CD4-positive, alpha-beta T cell treated with Interleukin-6 at 100 ng/mL for 8 hours (primary cell): ENCODE measurements at regions not wholly inside any gene's neighbourhood (a gene's known extent, or its start where the extent isn't known, plus 50 kb on each side); places are given as distances from the start of the nearest gene placed in this dataset.

Experiments used
- DNase-seq: peaks from one replicate; pipeline ENCODE4 v3.0.0-alpha.2; 2020; ENCODE audit warnings: mixed read lengths, low spot score

GRCh38 chr15:66832664-66833063, 130.6 kb downstream of the SMAD6 start:
- DNase-seq: no peak

- DNase-seq: no peak
Observed at GRCh38 chr15:66833371-66833770, 131.3 kb downstream of the SMAD6 start.

GRCh38 chr15:66833803-66834202, 131.8 kb downstream of the SMAD6 start:
- DNase-seq: no peak

DNA sequence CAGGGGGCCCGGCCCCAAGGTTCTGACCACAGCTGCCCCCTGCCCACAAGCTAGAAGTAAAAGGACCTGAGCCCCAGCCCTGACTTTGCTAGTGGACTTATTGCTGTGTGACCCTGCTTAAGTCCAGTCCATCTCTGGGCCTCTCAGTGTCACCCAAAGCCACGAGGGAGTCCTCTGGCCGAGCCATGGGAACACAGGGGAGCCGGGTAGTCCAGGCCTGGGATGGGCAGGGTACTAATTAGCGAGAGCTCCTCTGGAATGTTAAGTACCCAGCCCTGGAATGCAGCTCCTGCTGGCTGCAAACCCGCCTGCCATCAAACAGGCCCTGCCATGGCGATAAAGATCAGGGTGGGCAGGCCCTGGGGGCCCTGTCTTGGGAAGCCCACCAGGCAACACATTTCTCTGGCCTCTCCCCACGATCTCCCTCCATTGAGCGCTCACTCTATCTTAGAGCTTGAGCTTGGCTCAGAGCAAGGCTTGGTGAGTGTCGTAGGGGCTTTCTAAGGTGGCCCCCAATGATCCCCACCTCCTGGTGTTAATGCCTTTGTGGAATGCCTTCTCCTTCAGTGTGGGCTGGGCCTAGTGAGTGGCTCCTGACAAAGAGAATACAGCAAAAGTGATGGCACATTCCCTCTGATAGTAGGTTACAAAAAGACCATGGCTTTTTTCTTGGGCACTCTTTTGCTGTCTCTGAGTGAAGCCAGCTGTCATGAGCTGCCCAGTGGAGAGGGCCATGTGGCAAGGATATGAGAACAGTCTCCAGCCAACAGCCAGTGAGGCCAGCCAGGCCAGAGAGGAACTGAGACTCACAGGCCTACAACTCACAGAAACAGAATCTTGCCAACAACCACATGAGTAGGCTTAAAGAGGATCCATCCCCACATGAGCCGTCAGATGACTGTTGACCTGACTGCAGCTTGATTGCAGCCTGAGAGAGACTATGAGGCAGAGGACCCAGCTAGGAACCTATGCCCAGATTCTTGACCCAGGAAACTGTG, 133.1 kb downstream of the SMAD6 start:
- DNase-seq: no peak

- no peak for DNase-seq
Observed at GRCh38 chr15:66836231-66837030, 134.4 kb downstream of the SMAD6 start.

DNA sequence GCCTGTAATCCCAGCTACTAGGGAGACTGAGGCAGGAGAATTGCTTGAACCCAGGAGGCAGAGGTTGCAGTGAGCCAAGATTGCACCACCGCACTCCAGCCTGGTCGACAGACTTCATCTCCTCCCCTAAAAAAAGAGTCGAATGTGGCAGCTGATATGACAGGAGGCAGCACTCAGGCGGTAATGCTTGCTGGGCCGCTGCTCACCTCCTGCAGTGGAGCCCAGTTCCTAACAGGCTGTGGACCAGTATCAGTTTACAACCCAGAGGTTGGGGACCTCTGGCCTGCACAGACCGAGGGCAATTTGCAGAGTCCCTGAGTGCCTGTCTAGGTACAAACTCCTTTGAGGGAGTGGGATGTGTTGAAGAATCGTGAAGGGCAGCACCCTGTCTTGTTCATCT, 136.2 kb downstream of the SMAD6 start:
- DNase-seq: no peak

DNA sequence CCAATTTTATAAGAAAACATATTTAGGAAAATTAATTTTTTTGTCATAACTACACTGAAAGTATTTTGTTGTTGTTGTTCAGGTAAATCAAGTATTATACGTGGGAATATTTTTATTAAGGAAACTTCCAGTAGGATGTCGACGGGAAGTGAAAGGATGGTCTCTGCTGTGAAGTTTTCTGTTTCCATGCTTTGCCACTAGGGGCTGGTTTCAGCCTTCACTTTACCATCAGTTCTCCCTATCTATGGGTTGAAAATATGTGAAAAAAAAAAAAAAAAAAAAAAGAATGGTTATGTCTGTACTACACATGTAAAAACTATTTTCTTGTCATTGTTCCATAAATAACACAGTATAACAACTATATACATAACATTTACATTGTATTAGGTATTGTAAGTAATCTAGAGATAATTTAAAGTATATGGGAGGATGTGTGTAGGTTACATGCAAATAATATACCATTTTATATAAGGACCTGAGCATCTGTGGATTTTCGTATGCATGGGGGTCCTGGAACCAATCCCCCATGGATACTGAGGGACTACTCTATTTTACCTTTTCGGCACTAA, 136.7 kb downstream of the SMAD6 start:
- no peak for DNase-seq

- DNase-seq: no peak
Observed at GRCh38 chr15:66839506-66840112, 137.6 kb downstream of the SMAD6 start.

GRCh38 chr15:66840615-66841390, 138.8 kb downstream of the SMAD6 start:
- DNase-seq: no peak

GRCh38 chr15:66841953-66842681, 140.1 kb downstream of the SMAD6 start:
- no peak for DNase-seq

GRCh38 chr15:66842710-66843441, 140.8 kb downstream of the SMAD6 start:
- no peak for DNase-seq

GRCh38 chr15:66843581-66843980, 141.5 kb downstream of the SMAD6 start:
- DNase-seq: no peak

DNA sequence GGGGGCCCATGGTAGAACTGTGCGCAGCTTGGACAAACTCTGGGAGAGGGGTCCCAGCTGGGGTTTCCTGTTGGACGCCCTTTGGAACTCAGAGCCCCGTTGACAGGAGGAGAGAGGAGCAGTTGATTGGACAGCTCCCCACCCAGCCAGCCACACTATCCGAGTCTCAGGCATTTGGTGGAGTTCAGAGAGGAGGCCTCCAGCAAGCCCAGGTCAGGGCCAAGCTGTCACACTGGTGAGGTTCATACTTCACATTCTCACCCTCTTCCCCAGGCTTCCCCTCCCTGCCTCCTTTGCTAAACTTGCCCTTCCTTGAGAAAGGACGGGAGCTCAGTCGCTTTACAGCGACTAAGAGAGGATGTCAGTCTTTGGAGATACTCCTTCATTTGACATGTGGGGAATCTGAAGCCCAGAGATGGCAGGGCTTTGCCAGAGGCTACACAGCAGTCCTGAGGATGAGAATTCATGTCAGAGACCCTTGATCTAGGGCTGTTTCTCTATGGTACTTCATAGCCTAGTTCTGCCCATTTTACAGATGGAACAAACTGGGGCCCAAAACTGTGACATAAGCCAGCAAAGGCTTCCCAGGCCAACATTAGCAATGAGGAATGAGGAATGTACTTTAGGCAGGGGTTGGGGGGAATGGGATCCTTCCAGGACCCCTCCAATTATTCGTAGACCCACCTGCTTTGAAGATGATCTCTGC, 142.2 kb downstream of the SMAD6 start:
- no peak for DNase-seq

- no peak for DNase-seq
Observed at GRCh38 chr15:66844747-66845145, 142.7 kb downstream of the SMAD6 start.

DNA sequence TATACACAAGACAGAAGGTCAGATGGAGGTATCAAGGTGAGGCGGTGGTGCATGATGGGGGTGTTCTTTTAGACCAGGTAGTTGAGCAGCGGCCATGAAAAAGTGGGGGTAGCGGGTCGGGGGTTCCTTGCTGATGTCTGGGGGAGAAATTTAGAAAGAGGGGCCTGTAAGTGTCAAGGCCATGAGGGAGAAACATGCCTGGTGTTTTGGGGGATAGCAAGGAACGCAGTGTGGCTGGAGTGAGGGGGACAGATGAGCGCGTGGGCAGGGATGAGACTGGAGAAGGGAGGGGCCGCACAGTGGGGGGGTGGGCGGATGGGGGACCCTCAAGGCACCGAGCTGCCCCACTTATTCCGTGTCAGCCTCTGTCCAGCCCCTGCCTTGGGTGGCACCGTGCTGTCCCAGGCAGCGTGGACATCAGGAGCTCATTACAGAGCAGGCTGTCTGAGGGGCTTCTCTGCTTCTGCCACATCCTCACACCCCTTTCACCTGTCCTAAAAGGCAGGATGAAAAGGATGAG, 143.3 kb downstream of the SMAD6 start:
- DNase-seq: no peak

DNA sequence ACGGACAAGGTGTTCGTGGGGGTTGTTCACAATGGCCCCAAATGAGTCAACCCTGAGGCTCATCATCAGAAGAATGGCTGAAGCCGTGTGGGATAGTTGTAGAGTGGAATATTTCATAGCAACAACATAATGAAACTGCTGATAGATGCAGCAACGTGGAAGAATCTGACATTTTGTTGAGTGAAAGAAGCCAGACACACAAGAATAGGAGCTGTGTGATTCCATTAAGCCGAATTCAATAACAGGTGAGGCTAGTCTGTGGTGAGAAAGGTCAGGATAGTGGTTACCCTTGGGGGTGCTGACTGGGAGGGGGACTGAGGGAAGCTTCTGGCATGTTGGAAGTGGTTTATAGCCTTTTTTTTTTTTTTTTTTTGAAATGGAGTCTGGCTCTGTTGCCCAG, 144.0 kb downstream of the SMAD6 start:
- no peak for DNase-seq

DNA sequence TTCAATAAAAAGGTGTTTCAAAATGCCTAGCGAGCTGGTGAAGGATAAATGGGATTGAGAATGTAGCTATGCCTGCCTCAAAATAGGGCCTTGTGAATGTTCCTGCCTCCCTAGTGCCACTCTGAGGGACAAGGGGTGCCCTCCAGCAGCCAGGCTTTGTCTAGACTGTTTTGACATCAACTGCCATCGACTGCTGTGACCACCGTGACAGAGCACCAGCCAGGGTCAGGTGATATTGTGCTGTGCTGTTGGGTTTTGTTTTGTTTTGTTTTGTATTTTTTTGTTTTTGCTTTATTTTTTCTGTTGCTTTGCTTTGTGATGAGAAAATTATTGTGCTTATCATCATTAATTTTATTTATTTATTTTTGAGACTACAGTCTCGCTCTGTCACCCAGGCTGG, 144.8 kb downstream of the SMAD6 start:
- DNase-seq: no peak

GRCh38 chr15:66847565-66847991, 145.5 kb downstream of the SMAD6 start:
- DNase-seq: no peak

DNA sequence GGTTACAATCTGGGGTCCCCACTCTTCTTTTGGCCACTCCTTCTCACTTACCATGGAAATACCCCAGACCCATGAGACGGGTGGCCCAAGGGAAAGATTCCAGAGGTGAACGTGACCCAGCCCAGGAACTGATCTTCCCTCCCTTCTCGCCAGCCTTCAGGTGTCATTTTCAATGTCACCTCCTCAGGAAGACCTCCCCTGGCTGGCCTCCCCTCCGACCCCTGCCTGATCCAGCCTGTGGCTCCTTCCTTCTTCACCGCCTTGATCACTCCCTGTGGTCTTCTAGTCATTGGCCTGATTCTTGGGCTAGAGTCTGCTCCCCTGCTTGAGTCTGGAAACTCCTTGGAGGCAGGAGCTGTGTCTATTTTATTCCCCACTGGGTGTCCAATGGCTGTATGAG, 146.1 kb downstream of the SMAD6 start:
- DNase-seq: no peak
